ENCODE measurements at regions not wholly inside any gene's neighbourhood (a gene's known extent, or its start where the extent isn't known, plus 50 kb on each side); places are given as distances from the start of the nearest gene placed in this dataset.

DNA sequence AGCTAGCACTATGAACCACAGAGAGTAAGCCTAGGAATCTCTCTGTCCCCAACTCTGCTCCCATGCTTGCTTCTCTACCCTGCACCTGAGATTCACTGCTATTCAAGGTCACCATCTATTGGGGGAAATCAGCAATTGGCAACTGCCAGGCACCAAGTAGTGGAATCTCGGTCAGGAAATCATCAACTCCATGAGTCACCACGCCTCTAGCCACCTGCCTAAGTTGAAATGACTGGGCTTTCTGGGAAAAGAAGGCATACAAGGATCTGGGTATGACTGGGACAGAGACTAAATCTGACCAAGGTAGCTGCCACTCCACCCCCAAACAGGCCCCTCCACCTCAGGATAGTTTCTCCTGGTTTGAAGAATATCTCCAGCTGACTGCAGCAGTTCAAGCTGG, 464.1 kb upstream of the CBLB start:
- TF ChIP-seq, protein P1, sequence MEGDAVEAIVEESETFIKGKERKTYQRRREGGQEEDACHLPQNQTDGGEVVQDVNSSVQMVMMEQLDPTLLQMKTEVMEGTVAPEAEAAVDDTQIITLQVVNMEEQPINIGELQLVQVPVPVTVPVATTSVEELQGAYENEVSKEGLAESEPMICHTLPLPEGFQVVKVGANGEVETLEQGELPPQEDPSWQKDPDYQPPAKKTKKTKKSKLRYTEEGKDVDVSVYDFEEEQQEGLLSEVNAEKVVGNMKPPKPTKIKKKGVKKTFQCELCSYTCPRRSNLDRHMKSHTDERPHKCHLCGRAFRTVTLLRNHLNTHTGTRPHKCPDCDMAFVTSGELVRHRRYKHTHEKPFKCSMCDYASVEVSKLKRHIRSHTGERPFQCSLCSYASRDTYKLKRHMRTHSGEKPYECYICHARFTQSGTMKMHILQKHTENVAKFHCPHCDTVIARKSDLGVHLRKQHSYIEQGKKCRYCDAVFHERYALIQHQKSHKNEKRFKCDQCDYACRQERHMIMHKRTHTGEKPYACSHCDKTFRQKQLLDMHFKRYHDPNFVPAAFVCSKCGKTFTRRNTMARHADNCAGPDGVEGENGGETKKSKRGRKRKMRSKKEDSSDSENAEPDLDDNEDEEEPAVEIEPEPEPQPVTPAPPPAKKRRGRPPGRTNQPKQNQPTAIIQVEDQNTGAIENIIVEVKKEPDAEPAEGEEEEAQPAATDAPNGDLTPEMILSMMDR (conservative IDR thresholded peaks at IDR 0.05): no peak
- no peak for TF ChIP-seq ZFX (IDR thresholded peaks at IDR 0.05)
